HepG2 (cell line): ENCODE measurements at regions not wholly inside any gene's neighbourhood (a gene's known extent, or its start where the extent isn't known, plus 50 kb on each side); places are given as distances from the start of the nearest gene placed in this dataset.

Source experiments
- ATRX ChIP-seq: sonication (generic); formaldehyde crosslinking; IDR thresholded peaks from 2 replicates; pipeline ENCODE4 v1.4.0; 2020; ENCODE audit warnings: missing genetic modification reagents, borderline replicate concordance
- CREB1 ChIP-seq, 2 experiments: fragments of 450-650 bp in 1 of 2; IDR thresholded peaks; 2 replicates each; pipeline ENCODE4 v1.6.1; 2016 to 2017; ENCODE audit warnings: control low read depth in 1 of 2, mild to moderate bottlenecking in 1 of 2, missing compliant biosample characterization in 1 of 2, missing genetic modification characterization in 1 of 2
- DNMT1 ChIP-seq: sonication (generic); formaldehyde crosslinking; IDR thresholded peaks from 2 replicates; pipeline ENCODE4 v1.5.1; 2020; ENCODE audit warnings: mild to moderate bottlenecking, missing genetic modification reagents
- EHMT2 ChIP-seq: fragments of 200-600 bp; sonication (generic); IDR thresholded peaks from 2 replicates; pipeline ENCODE4 v1.7.0; 2017; ENCODE audit warnings: antibody characterized with exemption, low read depth, low read length, borderline replicate concordance
- FOXP1 ChIP-seq, 2 experiments: fragments of 450-650 bp in 1 of 2; IDR thresholded peaks; 2 replicates each; pipeline ENCODE4 v1.6.1; 2017 to 2018; ENCODE audit warnings: antibody characterized with exemption in 1 of 2
- LCORL ChIP-seq, 2 experiments: fragments of 450-650 bp in 1 of 2; sonication (generic) in 1 of 2; formaldehyde crosslinking in 1 of 2; IDR thresholded peaks; 2 replicates each; pipeline versions ENCODE4 v1.5.0 to v1.6.1; 2017 to 2020; ENCODE audit warnings: antibody characterized with exemption in 1 of 2, missing genetic modification reagents in 1 of 2
- MAFF ChIP-seq: IDR thresholded peaks from 2 replicates; pipeline ENCODE4 v1.6.1; 2011; ENCODE audit warnings: low read depth, low read length, improper control_type of control experiment
- MIXL1 ChIP-seq: IDR thresholded peaks from 2 replicates; pipeline ENCODE4 v1.6.1; 2016
- NCOR1 ChIP-seq: fragments of 200-600 bp; sonication (generic); IDR thresholded peaks from 2 replicates; pipeline ENCODE4 v1.7.0; 2017; ENCODE audit warnings: antibody characterized with exemption, low read length, borderline replicate concordance
- NR2F6 ChIP-seq, 2 experiments: IDR thresholded peaks; 2 replicates each; pipeline ENCODE4 v1.6.1; 2016; ENCODE audit warnings: antibody characterized with exemption in 1 of 2, mild to moderate bottlenecking in 1 of 2
- RXRB ChIP-seq: IDR thresholded peaks from 2 replicates; pipeline ENCODE4 v1.6.1; 2016; ENCODE audit warnings: borderline replicate concordance, missing genetic modification reagents, missing compliant biosample characterization
- SOX6 ChIP-seq, 2 experiments: fragments of 450-650 bp in 1 of 2; sonication (generic) in 1 of 2; formaldehyde crosslinking in 1 of 2; IDR thresholded peaks; 2 replicates each; pipeline versions ENCODE4 v1.4.0 to v1.6.1; 2017 to 2020; ENCODE audit warnings: antibody characterized with exemption in 1 of 2, mild to moderate bottlenecking in 1 of 2, missing genetic modification reagents in 1 of 2
- SP5 ChIP-seq: IDR thresholded peaks from 2 replicates; pipeline ENCODE4 v1.6.1; 2016; ENCODE audit warnings: low read depth, borderline replicate concordance
- TBL1XR1 ChIP-seq: fragments of 150-350 bp; IDR thresholded peaks from 2 replicates; pipeline ENCODE4 v1.6.1; 2014; ENCODE audit warnings: borderline replicate concordance, low read length; ENCODE audit not compliant: partially characterized antibody
- THAP11 ChIP-seq: IDR thresholded peaks from 2 replicates; pipeline ENCODE4 v1.6.1; 2016; ENCODE audit warnings: missing biosample characterization, missing genetic modification reagents
- XRCC5 ChIP-seq: fragments of 200-400 bp; formaldehyde crosslinking; optimal IDR thresholded peaks from 2 replicates; pipeline ENCODE3; 2017; ENCODE audit warnings: mild to moderate bottlenecking, low read length
- ZKSCAN8 ChIP-seq: IDR thresholded peaks from 2 replicates; pipeline ENCODE4 v1.6.1; 2016; ENCODE audit warnings: borderline replicate concordance, missing genetic modification reagents, missing compliant biosample characterization
- ZMYM3 ChIP-seq: sonication (generic); formaldehyde crosslinking; IDR thresholded peaks from 2 replicates; pipeline ENCODE4 v1.5.1; 2020; ENCODE audit warnings: mild to moderate bottlenecking, missing genetic modification reagents
- ZNF205 ChIP-seq: IDR thresholded peaks from 2 replicates; pipeline ENCODE4 v1.6.1; 2018; ENCODE audit warnings: missing biosample characterization, missing genetic modification reagents
- ZNF749 ChIP-seq: sonication (generic); formaldehyde crosslinking; IDR thresholded peaks from 2 replicates; pipeline ENCODE4 v1.8.0; 2022; ENCODE audit warnings: mild to moderate bottlenecking, missing genetic modification reagents, moderate library complexity, borderline replicate concordance
- TF ChIP-seq, protein P1 (sequence below): sonication (generic); formaldehyde crosslinking; conservative IDR thresholded peaks from 2 replicates; pipeline ENCODE4 v1.4.0; 2020; ENCODE audit warnings: mild to moderate bottlenecking, missing genetic modification reagents, moderate library complexity
- TF ChIP-seq, protein P2 (sequence below), 2 experiments: fragments of 450-650 bp in 1 of 2; sonication (generic) in 1 of 2; formaldehyde crosslinking; IDR thresholded peaks; 2 replicates each; pipeline versions ENCODE4 v1.5.0 to v1.8.0; 2020 to 2022; ENCODE audit warnings: mild to moderate bottlenecking in 1 of 2, missing genetic modification reagents in 1 of 2
- TF ChIP-seq, protein P3 (sequence below): sonication (generic); formaldehyde crosslinking; conservative IDR thresholded peaks from 2 replicates; pipeline ENCODE4 v1.5.0; 2020; ENCODE audit warnings: missing genetic modification reagents

DNA sequence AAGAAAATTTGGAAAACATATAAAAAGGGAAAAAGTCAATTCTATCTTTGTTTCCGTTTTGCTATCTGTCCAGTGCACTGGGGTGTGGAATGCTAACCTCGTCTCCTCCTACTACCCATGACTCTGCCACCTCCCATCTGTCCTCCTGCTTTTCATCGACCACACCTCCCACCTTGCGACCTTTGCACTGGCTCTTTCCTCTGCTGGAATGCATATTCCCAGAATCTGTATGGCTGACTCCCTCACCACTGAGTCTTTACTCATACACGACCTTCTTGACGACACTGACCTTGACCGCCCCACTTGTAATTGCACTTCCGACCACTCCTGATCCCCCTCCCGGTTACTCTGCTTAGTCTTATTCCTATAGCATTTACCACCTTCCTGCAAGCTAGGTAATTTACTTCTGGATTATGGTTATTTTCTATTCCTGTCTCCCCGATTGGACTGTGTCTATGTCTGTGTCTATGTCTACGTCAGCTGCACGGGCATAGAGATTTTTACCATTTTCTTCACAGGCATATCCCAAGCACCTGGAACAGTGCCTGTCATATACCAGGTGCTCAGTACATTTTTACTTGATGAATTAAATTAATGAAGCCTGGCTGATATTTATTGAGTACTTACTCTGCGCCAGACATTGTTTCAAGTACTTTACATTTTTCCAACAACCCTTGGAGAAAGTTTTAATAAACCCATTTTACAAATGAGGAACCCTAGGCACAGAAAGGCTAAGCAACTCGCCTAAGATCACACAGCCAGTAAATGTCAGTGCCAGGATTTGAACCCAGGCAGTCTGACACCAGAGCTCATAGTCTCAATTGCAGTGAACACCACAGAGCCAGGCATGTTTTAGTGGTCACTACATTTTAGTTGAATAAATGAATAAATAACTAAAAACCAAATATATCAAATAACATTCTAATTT lies 54.0 kb upstream of the SLC22A11 start (continued):
- no peak for TF ChIP-seq ZKSCAN8 (CRISPR knock-in tag)
- no peak for TF ChIP-seq LCORL (IDR thresholded peaks at IDR 0.05)
- TF ChIP-seq LCORL (CRISPR knock-in tag; IDR thresholded peaks at IDR 0.05) = no peak
- TF ChIP-seq ZMYM3 (CRISPR knock-in tag) = 0 out of 2 replicates have a peak, but pooled peaks have one; percentile 25
- peak; percentile 29 for TF ChIP-seq XRCC5
- TF ChIP-seq RXRB = peak; percentile 60; the same call in 1 of the 2 replicates
- TF ChIP-seq NR2F6 (IDR thresholded peaks at IDR 0.05) = 0 out of 2 replicates have a peak, but pooled peaks have one; percentile 18
- 0 out of 2 replicates have a peak, but pooled peaks have one; percentile 41 for TF ChIP-seq NR2F6 (CRISPR knock-in tag; IDR thresholded peaks at IDR 0.05)
- TF ChIP-seq THAP11 = 0 out of 2 replicates have a peak, but pooled peaks have one; percentile 43
- 0 out of 2 replicates have a peak, but pooled peaks have one; percentile 8 for TF ChIP-seq CREB1 (IDR thresholded peaks at IDR 0.05)
- no peak for TF ChIP-seq CREB1 (CRISPR knock-in tag; IDR thresholded peaks at IDR 0.05)
- TF ChIP-seq EHMT2 = no peak
- TF ChIP-seq SOX6 (IDR thresholded peaks at IDR 0.05) = no peak
- TF ChIP-seq SOX6 (CRISPR knock-in tag; IDR thresholded peaks at IDR 0.05) = peak; percentile 27; the same call in 1 of the 2 replicates
- 0 out of 2 replicates have a peak, but pooled peaks have one; percentile 45 for TF ChIP-seq NCOR1
- no peak for TF ChIP-seq MIXL1 (CRISPR knock-in tag)
- peak; percentile 78 for TF ChIP-seq SP5 (CRISPR knock-in tag)
- TF ChIP-seq, protein P1, sequence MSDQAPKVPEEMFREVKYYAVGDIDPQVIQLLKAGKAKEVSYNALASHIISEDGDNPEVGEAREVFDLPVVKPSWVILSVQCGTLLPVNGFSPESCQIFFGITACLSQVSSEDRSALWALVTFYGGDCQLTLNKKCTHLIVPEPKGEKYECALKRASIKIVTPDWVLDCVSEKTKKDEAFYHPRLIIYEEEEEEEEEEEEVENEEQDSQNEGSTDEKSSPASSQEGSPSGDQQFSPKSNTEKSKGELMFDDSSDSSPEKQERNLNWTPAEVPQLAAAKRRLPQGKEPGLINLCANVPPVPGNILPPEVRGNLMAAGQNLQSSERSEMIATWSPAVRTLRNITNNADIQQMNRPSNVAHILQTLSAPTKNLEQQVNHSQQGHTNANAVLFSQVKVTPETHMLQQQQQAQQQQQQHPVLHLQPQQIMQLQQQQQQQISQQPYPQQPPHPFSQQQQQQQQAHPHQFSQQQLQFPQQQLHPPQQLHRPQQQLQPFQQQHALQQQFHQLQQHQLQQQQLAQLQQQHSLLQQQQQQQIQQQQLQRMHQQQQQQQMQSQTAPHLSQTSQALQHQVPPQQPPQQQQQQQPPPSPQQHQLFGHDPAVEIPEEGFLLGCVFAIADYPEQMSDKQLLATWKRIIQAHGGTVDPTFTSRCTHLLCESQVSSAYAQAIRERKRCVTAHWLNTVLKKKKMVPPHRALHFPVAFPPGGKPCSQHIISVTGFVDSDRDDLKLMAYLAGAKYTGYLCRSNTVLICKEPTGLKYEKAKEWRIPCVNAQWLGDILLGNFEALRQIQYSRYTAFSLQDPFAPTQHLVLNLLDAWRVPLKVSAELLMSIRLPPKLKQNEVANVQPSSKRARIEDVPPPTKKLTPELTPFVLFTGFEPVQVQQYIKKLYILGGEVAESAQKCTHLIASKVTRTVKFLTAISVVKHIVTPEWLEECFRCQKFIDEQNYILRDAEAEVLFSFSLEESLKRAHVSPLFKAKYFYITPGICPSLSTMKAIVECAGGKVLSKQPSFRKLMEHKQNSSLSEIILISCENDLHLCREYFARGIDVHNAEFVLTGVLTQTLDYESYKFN = peak; percentile 28; the same call in 1 of the 2 replicates
- TF ChIP-seq, protein P2, sequence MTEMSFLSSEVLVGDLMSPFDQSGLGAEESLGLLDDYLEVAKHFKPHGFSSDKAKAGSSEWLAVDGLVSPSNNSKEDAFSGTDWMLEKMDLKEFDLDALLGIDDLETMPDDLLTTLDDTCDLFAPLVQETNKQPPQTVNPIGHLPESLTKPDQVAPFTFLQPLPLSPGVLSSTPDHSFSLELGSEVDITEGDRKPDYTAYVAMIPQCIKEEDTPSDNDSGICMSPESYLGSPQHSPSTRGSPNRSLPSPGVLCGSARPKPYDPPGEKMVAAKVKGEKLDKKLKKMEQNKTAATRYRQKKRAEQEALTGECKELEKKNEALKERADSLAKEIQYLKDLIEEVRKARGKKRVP (CRISPR knock-in tag; IDR thresholded peaks at IDR 0.05) = no peak
- TF ChIP-seq, protein P3, sequence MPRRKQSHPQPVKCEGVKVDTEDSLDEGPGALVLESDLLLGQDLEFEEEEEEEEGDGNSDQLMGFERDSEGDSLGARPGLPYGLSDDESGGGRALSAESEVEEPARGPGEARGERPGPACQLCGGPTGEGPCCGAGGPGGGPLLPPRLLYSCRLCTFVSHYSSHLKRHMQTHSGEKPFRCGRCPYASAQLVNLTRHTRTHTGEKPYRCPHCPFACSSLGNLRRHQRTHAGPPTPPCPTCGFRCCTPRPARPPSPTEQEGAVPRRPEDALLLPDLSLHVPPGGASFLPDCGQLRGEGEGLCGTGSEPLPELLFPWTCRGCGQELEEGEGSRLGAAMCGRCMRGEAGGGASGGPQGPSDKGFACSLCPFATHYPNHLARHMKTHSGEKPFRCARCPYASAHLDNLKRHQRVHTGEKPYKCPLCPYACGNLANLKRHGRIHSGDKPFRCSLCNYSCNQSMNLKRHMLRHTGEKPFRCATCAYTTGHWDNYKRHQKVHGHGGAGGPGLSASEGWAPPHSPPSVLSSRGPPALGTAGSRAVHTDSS (CRISPR knock-in tag) = no peak
- no peak for TF ChIP-seq DNMT1 (CRISPR knock-in tag)
- no peak for TF ChIP-seq ATRX (CRISPR knock-in tag)
- TF ChIP-seq ZNF749 (CRISPR knock-in tag) = no peak
- TF ChIP-seq FOXP1 (IDR thresholded peaks at IDR 0.05) = no peak
- TF ChIP-seq FOXP1 (CRISPR knock-in tag; IDR thresholded peaks at IDR 0.05) = no peak
- no peak for TF ChIP-seq MAFF
- TF ChIP-seq ZNF205 (CRISPR knock-in tag) = 0 out of 2 replicates have a peak, but pooled peaks have one; percentile 26
- TF ChIP-seq TBL1XR1 = peak; percentile 40
